GM18519 (cell line): ENCODE measurements at regions not wholly inside any gene's neighbourhood (a gene's known extent, or its start where the extent isn't known, plus 50 kb on each side); places are given as distances from the start of the nearest gene placed in this dataset.
"Not testable (repeated sequence)": the region's sequence is repeated elsewhere in the genome, so short reads cannot be mapped to it uniquely, and the experiment has no call there.

Experiments
- ATAC-seq: cut with Tn5 transposase; IDR thresholded peaks from one replicate; pipeline ENCODE4 v1.9.1; 2021; ENCODE audit warnings: mild to moderate bottlenecking, moderate library complexity; ENCODE audit not compliant: unreplicated experiment, low FRiP score

- no peak for ATAC-seq
Observed at GRCh38 chr9:110076894-110077725, 130.8 kb downstream of the C9orf152 start.

- no peak for ATAC-seq
Observed at GRCh38 chr9:110077925-110078324, 130.0 kb downstream of the C9orf152 start.

GRCh38 chr9:110078604-110079003 is 129.4 kb downstream of the C9orf152 start:
- ATAC-seq = no peak

- ATAC-seq = no peak
Observed at GRCh38 chr9:110081395-110081794, 126.6 kb downstream of the C9orf152 start.

- ATAC-seq = no peak
Observed at GRCh38 chr9:110083866-110084265, 124.1 kb downstream of the C9orf152 start.

- no peak for ATAC-seq
Observed at GRCh38 chr9:110086537-110086936, 121.4 kb downstream of the C9orf152 start.

GRCh38 chr9:110087605-110088004 is 120.4 kb downstream of the C9orf152 start:
- ATAC-seq = no peak

- ATAC-seq = no peak
Observed at GRCh38 chr9:110088099-110088498, 119.9 kb downstream of the C9orf152 start.

GRCh38 chr9:110089681-110090370 is 118.1 kb downstream of the C9orf152 start:
- no peak for ATAC-seq

GRCh38 chr9:110092792-110093191 is 115.2 kb downstream of the C9orf152 start:
- ATAC-seq = no peak

- ATAC-seq = no peak
Observed at GRCh38 chr9:110093417-110093816, 114.5 kb downstream of the C9orf152 start.

GRCh38 chr9:110093871-110094270 is 114.1 kb downstream of the C9orf152 start:
- no peak for ATAC-seq

- no peak for ATAC-seq
Observed at GRCh38 chr9:110095161-110095595, 112.8 kb downstream of the C9orf152 start.

GRCh38 chr9:110095776-110096175 is 112.2 kb downstream of the C9orf152 start:
- ATAC-seq = no peak

- ATAC-seq = not testable (repeated sequence)
Observed at GRCh38 chr9:110096674-110097073, 111.3 kb downstream of the C9orf152 start.

GRCh38 chr9:110099236-110100095 is 108.5 kb downstream of the C9orf152 start:
- no peak for ATAC-seq

- ATAC-seq = peak; percentile 45
Observed at GRCh38 chr9:110101531-110102161, 106.3 kb downstream of the C9orf152 start.

GRCh38 chr9:110103257-110103656 is 104.7 kb downstream of the C9orf152 start:
- ATAC-seq = no peak

GRCh38 chr9:110104261-110104809 is 103.6 kb downstream of the C9orf152 start:
- ATAC-seq = no peak

- no peak for ATAC-seq
Observed at GRCh38 chr9:110105107-110105506, 102.9 kb downstream of the C9orf152 start.
